ENCODE measurements at regions not wholly inside any gene's neighbourhood (a gene's known extent, or its start where the extent isn't known, plus 50 kb on each side); places are given as distances from the start of the nearest gene placed in this dataset.

- TF ChIP-seq, protein P1, sequence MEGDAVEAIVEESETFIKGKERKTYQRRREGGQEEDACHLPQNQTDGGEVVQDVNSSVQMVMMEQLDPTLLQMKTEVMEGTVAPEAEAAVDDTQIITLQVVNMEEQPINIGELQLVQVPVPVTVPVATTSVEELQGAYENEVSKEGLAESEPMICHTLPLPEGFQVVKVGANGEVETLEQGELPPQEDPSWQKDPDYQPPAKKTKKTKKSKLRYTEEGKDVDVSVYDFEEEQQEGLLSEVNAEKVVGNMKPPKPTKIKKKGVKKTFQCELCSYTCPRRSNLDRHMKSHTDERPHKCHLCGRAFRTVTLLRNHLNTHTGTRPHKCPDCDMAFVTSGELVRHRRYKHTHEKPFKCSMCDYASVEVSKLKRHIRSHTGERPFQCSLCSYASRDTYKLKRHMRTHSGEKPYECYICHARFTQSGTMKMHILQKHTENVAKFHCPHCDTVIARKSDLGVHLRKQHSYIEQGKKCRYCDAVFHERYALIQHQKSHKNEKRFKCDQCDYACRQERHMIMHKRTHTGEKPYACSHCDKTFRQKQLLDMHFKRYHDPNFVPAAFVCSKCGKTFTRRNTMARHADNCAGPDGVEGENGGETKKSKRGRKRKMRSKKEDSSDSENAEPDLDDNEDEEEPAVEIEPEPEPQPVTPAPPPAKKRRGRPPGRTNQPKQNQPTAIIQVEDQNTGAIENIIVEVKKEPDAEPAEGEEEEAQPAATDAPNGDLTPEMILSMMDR (IDR thresholded peaks at IDR 0.05): no peak
- no peak for TF ChIP-seq POLR2A (IDR thresholded peaks at IDR 0.05)
Observed at GRCh38 chr16:59737274-59737673, 1003.2 kb upstream of the GOT2 start.

Data from ovary (tissue), 3 donors.